IMR-90 (cell line): ENCODE measurements at regions not wholly inside any gene's neighbourhood (a gene's known extent, or its start where the extent isn't known, plus 50 kb on each side); places are given as distances from the start of the nearest gene placed in this dataset.

Experiments used
- ATAC-seq: fragments of 200-7000 bp; cut with Tn5 transposase; 2 replicates; pipeline ENCODE4 v1.9.1; 2020; ENCODE audit warnings: low read depth, mild to moderate bottlenecking, moderate library complexity
- BruUV-seq: library from RNA; stranded (reverse); fragments of 400-500 nt; replicated peaks from 2 replicates; lab custom pipeline; 2021; lab: Mats Ljungman, UMichigan
- CTCF ChIA-PET: fragments of 300-600 bp; formaldehyde crosslinking; extraction: SDS; loops from one replicate; lab custom pipeline; 2021; ENCODE audit warnings: antibody characterized with exemption; lab: Yijun Ruan, JAX
- POLR2A ChIA-PET: fragments of 300-600 bp; sonication (Branson Sonifier 250); formaldehyde crosslinking; loops from one replicate; lab custom pipeline; 2022; ENCODE audit warnings: antibody characterized with exemption; ENCODE audit not compliant: unreplicated experiment; lab: Charles Lee
- DNase-seq: peaks from one replicate; pipeline ENCODE4 v3.0.0; 2013
- H2AFZ ChIP-seq: replicated peaks from 2 replicates; pipeline ENCODE3; 2013; ENCODE audit warnings: low read length, mild to moderate bottlenecking; ENCODE audit not compliant: poor library complexity
- H2AK5ac ChIP-seq: 2 replicates; pipeline ENCODE4 v1.6.1; 2013; ENCODE audit warnings: low read depth, low read length, inconsistent platforms
- H2AK9ac ChIP-seq: replicated peaks from 2 replicates; pipeline ENCODE3; 2013; ENCODE audit warnings: mild to moderate bottlenecking, low read depth, low read length, moderate library complexity; ENCODE audit not compliant: poor library complexity
- H2BK120ac ChIP-seq: 2 replicates; pipeline ENCODE4 v1.6.1; 2013; ENCODE audit warnings: low read depth, low read length, inconsistent platforms
- H2BK15ac ChIP-seq: 3 replicates; pipeline ENCODE4 v1.6.1; 2013; ENCODE audit warnings: low read depth, low read length, inconsistent platforms
- H2BK20ac ChIP-seq: 2 replicates; pipeline ENCODE4 v1.6.1; 2013; ENCODE audit warnings: low read depth, mild to moderate bottlenecking, inconsistent platforms, low read length, moderate library complexity
- H2BK5ac ChIP-seq: 2 replicates; pipeline ENCODE4 v1.6.1; 2013; ENCODE audit warnings: mild to moderate bottlenecking, low read depth, low read length, inconsistent platforms; ENCODE audit not compliant: poor library complexity, severe bottlenecking
- H3K14ac ChIP-seq: replicated peaks from 2 replicates; pipeline ENCODE4 v1.6.1; 2013; ENCODE audit warnings: low read depth, low read length, inconsistent platforms
- H3K18ac ChIP-seq: 2 replicates; pipeline ENCODE4 v1.6.1; 2013; ENCODE audit warnings: low read depth, low read length, control low read depth
- H3K23ac ChIP-seq: 2 replicates; pipeline ENCODE4 v1.6.1; 2013; ENCODE audit warnings: low read depth, low read length, inconsistent platforms
- H3K27ac ChIP-seq: 2 replicates; pipeline ENCODE4 v1.5.1; 2013; ENCODE audit warnings: mild to moderate bottlenecking, control low read depth, low read length; ENCODE audit not compliant: insufficient read depth
- H3K27me3 ChIP-seq: 2 replicates; pipeline ENCODE4 v1.6.1; 2013; ENCODE audit warnings: low read length; ENCODE audit not compliant: control insufficient read depth, insufficient read depth
- H3K36me3 ChIP-seq: 2 replicates; pipeline ENCODE4 v1.6.1; 2013; ENCODE audit warnings: low read length, mixed read lengths; ENCODE audit not compliant: control insufficient read depth, insufficient read depth
- H3K4ac ChIP-seq: 2 replicates; pipeline ENCODE4 v1.6.1; 2013; ENCODE audit warnings: low read depth, low read length, inconsistent platforms
- H3K4me1 ChIP-seq: 2 replicates; pipeline ENCODE4 v1.6.1; 2013; ENCODE audit warnings: low read length, mixed read lengths; ENCODE audit not compliant: control insufficient read depth, insufficient read depth
- H3K4me2 ChIP-seq: 2 replicates; pipeline ENCODE4 v1.6.1; 2013; ENCODE audit warnings: low read depth, mild to moderate bottlenecking, control low read depth, low read length, moderate library complexity
- H3K4me3 ChIP-seq: 2 replicates; pipeline ENCODE4 v1.5.1; 2013; ENCODE audit warnings: low read depth, mild to moderate bottlenecking, control low read depth, low read length, moderate library complexity; ENCODE audit not compliant: insufficient read depth
- H3K56ac ChIP-seq: 2 replicates; pipeline ENCODE4 v1.6.1; 2013; ENCODE audit warnings: low read length, inconsistent platforms; ENCODE audit not compliant: insufficient read depth; ENCODE audit errors: extremely low read depth
- H3K79me1 ChIP-seq, 2 experiments: 2 replicates each; pipeline ENCODE4 v1.6.1; 2013; ENCODE audit warnings: low read length in 2 of 2, inconsistent platforms in 1 of 2, low read depth in 1 of 2
- H3K9ac ChIP-seq: 2 replicates; pipeline ENCODE4 v1.6.1; 2013; ENCODE audit warnings: low read depth, low read length, control low read depth
- H3K9me1 ChIP-seq: 2 replicates; pipeline ENCODE4 v1.6.1; 2013; ENCODE audit warnings: low read length, inconsistent platforms; ENCODE audit not compliant: insufficient read depth
- H3K9me3 ChIP-seq: 2 replicates; pipeline ENCODE4 v1.6.1; 2013; ENCODE audit warnings: low read length; ENCODE audit not compliant: control insufficient read depth, insufficient read depth
- H4K20me1 ChIP-seq: 2 replicates; pipeline ENCODE4 v1.6.1; 2013; ENCODE audit warnings: low read length, inconsistent platforms; ENCODE audit not compliant: insufficient read depth
- H4K5ac ChIP-seq: 2 replicates; pipeline ENCODE4 v1.6.1; 2013; ENCODE audit warnings: mild to moderate bottlenecking, low read depth, low read length, control low read depth
- H4K8ac ChIP-seq, 2 experiments: 2 replicates each; pipeline ENCODE4 v1.6.1; 2013; ENCODE audit warnings: low read depth in 2 of 2, low read length in 2 of 2, control low read depth in 1 of 2, inconsistent platforms in 1 of 2
- H4K91ac ChIP-seq: 2 replicates; pipeline ENCODE4 v1.6.1; 2013; ENCODE audit warnings: low read depth, low read length, inconsistent platforms; ENCODE audit not compliant: insufficient read depth
- BHLHE40 ChIP-seq: fragments of 150-350 bp; IDR thresholded peaks from 2 replicates; pipeline ENCODE4 v1.6.1; 2016; ENCODE audit warnings: mild to moderate bottlenecking, low read depth, low read length
- CEBPB ChIP-seq: IDR thresholded peaks from 2 replicates; pipeline ENCODE4 v1.6.1; 2012; ENCODE audit warnings: low read depth, low read length, improper control_type of control experiment
- CHD1 ChIP-seq: IDR thresholded peaks from 2 replicates; pipeline ENCODE4 v1.6.1; 2012; ENCODE audit warnings: low read depth, low read length, improper control_type of control experiment
- FOS ChIP-seq: fragments of 150-350 bp; IDR thresholded peaks from 2 replicates; pipeline ENCODE4 v1.6.1; 2016; ENCODE audit warnings: low read depth, low read length
- MAFK ChIP-seq: IDR thresholded peaks from 2 replicates; pipeline ENCODE4 v1.6.1; 2012; ENCODE audit warnings: low read depth, low read length, improper control_type of control experiment
- MAZ ChIP-seq: IDR thresholded peaks from 2 replicates; pipeline ENCODE4 v1.6.1; 2012; ENCODE audit warnings: low read depth, mild to moderate bottlenecking, low read length, improper control_type of control experiment, moderate library complexity, borderline replicate concordance
- MXI1 ChIP-seq: IDR thresholded peaks from 2 replicates; pipeline ENCODE4 v1.6.1; 2012; ENCODE audit warnings: low read depth, mild to moderate bottlenecking, low read length, moderate library complexity, borderline replicate concordance
- NFE2L2 ChIP-seq: fragments of 150-350 bp; IDR thresholded peaks from 2 replicates; pipeline ENCODE4 v1.6.1; 2016; ENCODE audit warnings: low read depth, mild to moderate bottlenecking, low read length
- RAD21 ChIP-seq: IDR thresholded peaks from 2 replicates; pipeline ENCODE4 v1.6.1; 2012; ENCODE audit warnings: low read length, improper control_type of control experiment
- RCOR1 ChIP-seq: IDR thresholded peaks from 2 replicates; pipeline ENCODE4 v1.6.1; 2012; ENCODE audit warnings: mild to moderate bottlenecking, low read length, improper control_type of control experiment; ENCODE audit not compliant: insufficient replicate concordance
- RFX5 ChIP-seq: IDR thresholded peaks from 2 replicates; pipeline ENCODE4 v1.8.0; 2012; ENCODE audit warnings: low read depth, mild to moderate bottlenecking, low read length, moderate library complexity
- SMC3 ChIP-seq: fragments of 150-350 bp; IDR thresholded peaks from 2 replicates; pipeline ENCODE4 v1.6.1; 2016; ENCODE audit warnings: low read depth, mild to moderate bottlenecking, antibody characterized with exemption, low read length, moderate library complexity
- dilution Hi-C: fragments of 300-500 bp; cut with HindIII; formaldehyde crosslinking; loops from one replicate; pipeline ENCODE4 v1.14.3; 2018; ENCODE audit warnings: low sequenced_read_pairs; ENCODE audit not compliant: unreplicated experiment
- in situ Hi-C: fragments of 300-500 bp; cut with MboI; formaldehyde crosslinking; loops from 3 replicates; pipeline ENCODE4 v1.14.3; 2019; ENCODE audit warnings: low sequenced_read_pairs, inconsistent platforms, mixed read lengths
- intact Hi-C: fragments of 100-400 bp; cut with micrococcal nuclease; formaldehyde crosslinking; loops from 2 replicates; pipeline ENCODE4 v1.10.0; 2022
- TF ChIP-seq, protein P1 (sequence below): conservative IDR thresholded peaks from 2 replicates; pipeline ENCODE4 v1.5.1; 2012; ENCODE audit warnings: mild to moderate bottlenecking, low read depth, low read length, improper control_type of control experiment
- TF ChIP-seq, protein P2 (sequence below): fragments of 150-350 bp; IDR thresholded peaks from 2 replicates; pipeline ENCODE4 v1.6.1; 2016; ENCODE audit warnings: low read depth, mild to moderate bottlenecking, low read length, moderate library complexity, borderline replicate concordance
- TF ChIP-seq, protein P3 (sequence below): fragments of 150-350 bp; IDR thresholded peaks from 2 replicates; pipeline ENCODE4 v1.6.1; 2017; ENCODE audit warnings: mild to moderate bottlenecking, antibody characterized with exemption, low read length, low read depth

DNA sequence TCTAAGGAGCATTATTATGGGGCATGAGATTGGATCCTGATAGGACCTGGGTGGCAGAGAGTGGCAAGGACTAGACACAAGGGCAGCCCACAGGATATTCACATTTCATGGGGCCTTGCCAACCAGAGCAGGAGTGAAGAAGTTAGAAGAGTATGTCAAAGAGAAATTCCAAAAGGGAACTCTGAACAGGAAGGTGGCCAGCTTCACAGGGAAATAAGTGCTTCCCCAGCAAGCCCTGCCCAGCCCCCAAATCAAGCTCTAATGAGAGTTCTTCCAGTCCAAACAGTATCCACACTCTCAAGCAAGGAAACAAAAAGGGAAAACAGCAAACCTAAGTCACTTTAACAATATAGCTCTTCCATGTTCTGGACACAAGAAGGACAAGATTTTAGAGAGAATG, 130.2 kb upstream of the COL8A1 start:
- in situ Hi-C loops (no loop called here), intact Hi-C loops (loop anchor here (2.0 to 5.0 kb wide), 2 partner anchors 27 to 186 kb away; no protein-coding TSS in a partner anchor), dilution Hi-C loops (no loop called here)
- ChIA-PET POLR2A (no interaction called here), CTCF (no interaction called here)
- no TSS peak for BruUV-seq
- no peak for DNase-seq
- Histone ChIP-seq H3K9me3 (no peaks in the 10 kb centered on the region), H3K14ac (peak overlapping the region; percentile 81), H2BK15ac (peak overlapping the region; percentile 94; the same call in 2 of the 3 replicates), H2BK120ac (peak overlapping the region; percentile 97), H4K20me1 (no peaks in the 10 kb centered on the region), H3K4me1 (peaks cover 17% of the 10 kb centered on the region), H3K9ac (no peak overlapping the region), H4K5ac (peak overlapping the region; percentile 39; the same call in 1 of the 2 replicates), H4K8ac (peak overlapping the region; percentile 55 to 85), H3K36me3 (no peaks in the 10 kb centered on the region), H3K27ac (peak overlapping the region; percentile 25; the same call in 1 of the 2 replicates), H3K4me2 (no peak overlapping the region), H3K56ac (no peak overlapping the region; the same call in 1 of the 2 replicates), H4K91ac (peak overlapping the region; percentile 53), H2AK5ac (peak overlapping the region; percentile 43; the same call in 1 of the 2 replicates), H2BK5ac (peak overlapping the region; percentile 98), H2AK9ac (no peak overlapping the region), H3K23ac (peak overlapping the region; percentile 55), H2AFZ (peak overlapping the region; percentile 62), H3K4me3 (no peak overlapping the region), H3K79me1 (no peaks in the 10 kb centered on the region), H3K18ac (peak overlapping the region; percentile 55; the same call in 1 of the 2 replicates), H3K27me3 (no peaks in the 10 kb centered on the region), H3K4ac (peak overlapping the region; percentile 86), H3K9me1 (peaks cover 11% of the 10 kb centered on the region), H2BK20ac (peak overlapping the region; percentile 95)
- no peak for TF ChIP-seq MXI1
- no peak for TF ChIP-seq CEBPB
- TF ChIP-seq, protein P1, sequence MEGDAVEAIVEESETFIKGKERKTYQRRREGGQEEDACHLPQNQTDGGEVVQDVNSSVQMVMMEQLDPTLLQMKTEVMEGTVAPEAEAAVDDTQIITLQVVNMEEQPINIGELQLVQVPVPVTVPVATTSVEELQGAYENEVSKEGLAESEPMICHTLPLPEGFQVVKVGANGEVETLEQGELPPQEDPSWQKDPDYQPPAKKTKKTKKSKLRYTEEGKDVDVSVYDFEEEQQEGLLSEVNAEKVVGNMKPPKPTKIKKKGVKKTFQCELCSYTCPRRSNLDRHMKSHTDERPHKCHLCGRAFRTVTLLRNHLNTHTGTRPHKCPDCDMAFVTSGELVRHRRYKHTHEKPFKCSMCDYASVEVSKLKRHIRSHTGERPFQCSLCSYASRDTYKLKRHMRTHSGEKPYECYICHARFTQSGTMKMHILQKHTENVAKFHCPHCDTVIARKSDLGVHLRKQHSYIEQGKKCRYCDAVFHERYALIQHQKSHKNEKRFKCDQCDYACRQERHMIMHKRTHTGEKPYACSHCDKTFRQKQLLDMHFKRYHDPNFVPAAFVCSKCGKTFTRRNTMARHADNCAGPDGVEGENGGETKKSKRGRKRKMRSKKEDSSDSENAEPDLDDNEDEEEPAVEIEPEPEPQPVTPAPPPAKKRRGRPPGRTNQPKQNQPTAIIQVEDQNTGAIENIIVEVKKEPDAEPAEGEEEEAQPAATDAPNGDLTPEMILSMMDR: no peak
- TF ChIP-seq, protein P2, sequence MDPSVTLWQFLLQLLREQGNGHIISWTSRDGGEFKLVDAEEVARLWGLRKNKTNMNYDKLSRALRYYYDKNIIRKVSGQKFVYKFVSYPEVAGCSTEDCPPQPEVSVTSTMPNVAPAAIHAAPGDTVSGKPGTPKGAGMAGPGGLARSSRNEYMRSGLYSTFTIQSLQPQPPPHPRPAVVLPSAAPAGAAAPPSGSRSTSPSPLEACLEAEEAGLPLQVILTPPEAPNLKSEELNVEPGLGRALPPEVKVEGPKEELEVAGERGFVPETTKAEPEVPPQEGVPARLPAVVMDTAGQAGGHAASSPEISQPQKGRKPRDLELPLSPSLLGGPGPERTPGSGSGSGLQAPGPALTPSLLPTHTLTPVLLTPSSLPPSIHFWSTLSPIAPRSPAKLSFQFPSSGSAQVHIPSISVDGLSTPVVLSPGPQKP: no peak
- TF ChIP-seq RCOR1: no peak
- TF ChIP-seq NFE2L2: no peak
- TF ChIP-seq SMC3: no peak
- TF ChIP-seq MAZ: no peak
- no peak for TF ChIP-seq RFX5
- TF ChIP-seq BHLHE40: no peak
- TF ChIP-seq, protein P3, sequence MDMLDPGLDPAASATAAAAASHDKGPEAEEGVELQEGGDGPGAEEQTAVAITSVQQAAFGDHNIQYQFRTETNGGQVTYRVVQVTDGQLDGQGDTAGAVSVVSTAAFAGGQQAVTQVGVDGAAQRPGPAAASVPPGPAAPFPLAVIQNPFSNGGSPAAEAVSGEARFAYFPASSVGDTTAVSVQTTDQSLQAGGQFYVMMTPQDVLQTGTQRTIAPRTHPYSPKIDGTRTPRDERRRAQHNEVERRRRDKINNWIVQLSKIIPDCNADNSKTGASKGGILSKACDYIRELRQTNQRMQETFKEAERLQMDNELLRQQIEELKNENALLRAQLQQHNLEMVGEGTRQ: no peak
- TF ChIP-seq FOS: no peak
- TF ChIP-seq RAD21: no peak
- TF ChIP-seq MAFK: no peak
- no peak for TF ChIP-seq CHD1
- no peak for ATAC-seq
